Nephron progenitor cell (in vitro differentiated cells): ENCODE measurements at regions not wholly inside any gene's neighbourhood (a gene's known extent, or its start where the extent isn't known, plus 50 kb on each side); places are given as distances from the start of the nearest gene placed in this dataset.

Experiments
- DNase-seq: peaks from one replicate; pipeline ENCODE4 v3.0.0; 2021
- H3K27ac Mint-ChIP-seq: 2 replicates; pipeline ENCODE4 v1.8.0; 2021; ENCODE audit warnings: mild to moderate bottlenecking, moderate library complexity, mixed read lengths
- H3K27me3 Mint-ChIP-seq: 2 replicates; pipeline ENCODE4 v1.8.0; 2021; ENCODE audit warnings: mild to moderate bottlenecking, low read depth, mixed read lengths; ENCODE audit not compliant: poor library complexity
- H3K36me3 Mint-ChIP-seq: 2 replicates; pipeline ENCODE4 v1.8.0; 2021; ENCODE audit warnings: low read depth, mixed read lengths
- H3K4me1 Mint-ChIP-seq: 2 replicates; pipeline ENCODE4 v1.8.0; 2021; ENCODE audit warnings: mixed read lengths
- H3K4me3 Mint-ChIP-seq: 2 replicates; pipeline ENCODE4 v1.8.0; 2021; ENCODE audit warnings: mild to moderate bottlenecking, moderate library complexity, mixed read lengths
- H3K9me3 Mint-ChIP-seq: 2 replicates; pipeline ENCODE4 v1.8.0; 2021; ENCODE audit warnings: mild to moderate bottlenecking, moderate library complexity, mixed read lengths
- CTCF ChIP-seq: fragments of 200-600 bp; sonication (generic); IDR thresholded peaks from 2 replicates; pipeline ENCODE4 v1.5.0; 2021; ENCODE audit warnings: antibody characterized with exemption

- H3K27me3 Mint-ChIP-seq = no peaks in the 10 kb centered on the region
- no peak for TF ChIP-seq CTCF
- no peaks in the 10 kb centered on the region for H3K36me3 Mint-ChIP-seq
- H3K4me3 Mint-ChIP-seq = no peak overlapping the region
- no peak overlapping the region for H3K27ac Mint-ChIP-seq
- DNase-seq = no peak
- no peaks in the 10 kb centered on the region for H3K9me3 Mint-ChIP-seq
- H3K4me1 Mint-ChIP-seq = peaks cover 1% of the 10 kb centered on the region
Observed at GRCh38 chr20:54272901-54273488, 65.1 kb downstream of the PFDN4 start.

DNA sequence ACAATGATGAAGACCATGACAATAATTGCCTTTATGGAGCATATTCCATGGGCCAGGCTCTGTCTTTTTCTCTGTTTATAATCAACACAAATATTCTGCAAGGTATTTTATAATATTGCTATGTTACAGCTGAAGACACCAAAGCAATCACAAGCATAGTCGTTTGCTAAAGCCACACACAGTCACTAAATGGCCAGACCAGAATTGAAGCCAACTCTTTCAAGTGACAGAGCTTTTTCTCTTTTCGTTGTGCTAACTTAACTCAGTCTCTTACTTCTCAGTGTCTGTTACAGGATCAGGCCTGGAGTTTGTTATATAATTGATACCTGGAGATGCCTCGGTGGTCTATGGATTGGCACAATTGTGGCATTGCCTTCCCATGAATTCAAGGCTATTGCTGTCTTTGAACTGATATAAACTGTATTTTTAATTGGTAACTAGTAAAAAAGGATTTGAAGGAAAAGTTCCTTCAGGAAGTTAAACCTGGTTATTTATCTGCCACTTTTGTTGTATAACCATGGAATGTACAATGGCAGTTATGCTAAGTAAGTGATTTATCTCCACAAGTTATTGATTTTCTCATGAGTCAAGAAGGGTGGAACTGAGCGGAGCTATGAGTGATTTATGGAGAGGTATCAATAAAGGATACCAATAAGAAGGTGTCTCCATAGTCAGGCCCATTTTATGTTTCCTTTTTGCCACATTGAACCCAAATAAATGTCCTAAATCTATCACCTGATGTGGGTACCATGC, 67.6 kb downstream of the PFDN4 start:
- no peak for DNase-seq
- Mint-ChIP-seq H3K9me3 (no peaks in the 10 kb centered on the region), H3K4me3 (no peak overlapping the region), H3K27ac (no peak overlapping the region), H3K27me3 (no peaks in the 10 kb centered on the region), H3K4me1 (no peaks in the 10 kb centered on the region), H3K36me3 (no peaks in the 10 kb centered on the region)
- TF ChIP-seq CTCF = no peak

DNA sequence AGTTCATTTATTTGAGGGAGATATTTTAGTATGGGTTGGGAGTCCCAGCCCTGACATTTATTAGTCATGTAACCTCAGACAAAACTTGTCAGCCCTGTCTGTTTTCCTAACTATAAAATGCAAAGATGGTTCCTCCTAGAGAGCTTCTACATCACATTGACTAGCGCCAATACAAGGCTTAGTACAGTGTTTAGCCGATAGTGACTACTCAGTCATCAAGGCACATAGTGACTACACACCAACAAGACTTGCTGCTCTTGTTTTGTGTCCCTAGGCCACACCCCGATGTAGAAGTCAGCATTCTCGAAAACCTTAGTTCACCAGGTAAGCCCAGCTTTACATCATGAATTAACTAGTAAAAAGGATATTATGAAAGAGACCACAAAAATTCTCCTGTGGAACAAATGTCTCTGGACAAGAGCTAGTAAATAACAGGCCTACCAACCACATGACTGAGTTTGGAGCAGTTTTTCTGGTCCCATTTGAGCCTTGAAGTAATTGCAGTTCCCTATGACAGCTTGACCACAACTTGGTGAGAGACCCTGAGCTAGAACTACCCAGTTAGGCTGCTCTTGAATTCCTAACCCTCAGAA, 68.8 kb downstream of the PFDN4 start:
- Mint-ChIP-seq H3K27ac (no peak overlapping the region), H3K4me3 (no peak overlapping the region), H3K4me1 (no peaks in the 10 kb centered on the region), H3K27me3 (no peaks in the 10 kb centered on the region), H3K36me3 (no peaks in the 10 kb centered on the region), H3K9me3 (no peaks in the 10 kb centered on the region)
- TF ChIP-seq CTCF = no peak
- no peak for DNase-seq

- H3K4me3 Mint-ChIP-seq = no peak overlapping the region
- DNase-seq = no peak
- H3K9me3 Mint-ChIP-seq = no peaks in the 10 kb centered on the region
- no peak overlapping the region for H3K27ac Mint-ChIP-seq
- H3K4me1 Mint-ChIP-seq = no peaks in the 10 kb centered on the region
- TF ChIP-seq CTCF = no peak
- H3K27me3 Mint-ChIP-seq = no peaks in the 10 kb centered on the region
- no peaks in the 10 kb centered on the region for H3K36me3 Mint-ChIP-seq
Observed at GRCh38 chr20:54278262-54278661, 70.4 kb downstream of the PFDN4 start.

- Mint-ChIP-seq H3K4me1 (peaks cover 7% of the 10 kb centered on the region), H3K4me3 (no peak overlapping the region), H3K36me3 (no peaks in the 10 kb centered on the region), H3K9me3 (no peaks in the 10 kb centered on the region), H3K27me3 (peaks cover 3% of the 10 kb centered on the region), H3K27ac (no peak overlapping the region)
- TF ChIP-seq CTCF = no peak
- DNase-seq = no peak
Observed at GRCh38 chr20:54282625-54283024, 74.7 kb downstream of the PFDN4 start.

DNA sequence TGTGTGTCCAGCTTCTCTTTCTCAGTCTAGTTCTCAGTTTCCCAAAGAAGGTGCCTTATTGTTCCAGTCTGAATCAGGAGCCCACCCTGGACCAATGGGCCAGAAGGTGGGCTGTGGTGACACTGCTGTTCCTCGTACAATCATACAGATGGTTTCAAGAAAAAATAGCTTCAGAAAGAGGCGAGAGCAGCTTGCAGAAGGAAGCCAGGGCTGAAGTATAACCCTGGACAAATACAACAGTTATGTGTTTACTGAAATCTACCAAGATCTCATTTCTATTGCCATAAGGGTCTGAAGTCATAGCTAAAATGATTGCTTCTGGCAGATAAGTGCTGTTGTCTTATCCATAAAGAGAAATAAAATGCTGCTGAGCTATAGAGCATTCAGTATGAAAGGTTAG, 75.4 kb downstream of the PFDN4 start:
- DNase-seq = no peak
- Mint-ChIP-seq H3K4me3 (no peak overlapping the region), H3K4me1 (peaks cover 7% of the 10 kb centered on the region), H3K27me3 (peaks cover 3% of the 10 kb centered on the region), H3K36me3 (no peaks in the 10 kb centered on the region), H3K27ac (no peak overlapping the region), H3K9me3 (no peaks in the 10 kb centered on the region)
- TF ChIP-seq CTCF = no peak
